Fibroblast of pulmonary artery (primary cell): ENCODE measurements at regions not wholly inside any gene's neighbourhood (a gene's known extent, or its start where the extent isn't known, plus 50 kb on each side); places are given as distances from the start of the nearest gene placed in this dataset.
"Not testable (repeated sequence)": the region's sequence is repeated elsewhere in the genome, so short reads cannot be mapped to it uniquely, and the experiment has no call there.

Experiments used
- DNase-seq: peaks from one replicate; pipeline ENCODE4 v3.0.0-alpha.2; 2010; ENCODE audit warnings: low read depth
- H3K4me3 ChIP-seq: replicated peaks from 2 replicates; pipeline ENCODE4 v1.5.1; 2011; ENCODE audit warnings: low read depth, mild to moderate bottlenecking, control low read depth, low read length, moderate library complexity
- CTCF ChIP-seq: IDR thresholded peaks from 2 replicates; pipeline ENCODE4 v1.5.1; 2011; ENCODE audit warnings: mild to moderate bottlenecking, control low read depth, low read length, inconsistent platforms; ENCODE audit errors: missing control alignments

- no peak for DNase-seq
- H3K4me3 ChIP-seq, result no peak overlapping the region
- TF ChIP-seq CTCF, result no peak
Observed at GRCh38 chr18:39211461-39211860, 1645.9 kb upstream of the CELF4 start.

- TF ChIP-seq CTCF, result no peak
- DNase-seq, result no peak
- H3K4me3 ChIP-seq, result no peak overlapping the region
Observed at GRCh38 chr18:39209173-39209572, 1643.6 kb upstream of the CELF4 start.

- no peak for TF ChIP-seq CTCF
- H3K4me3 ChIP-seq, result no peak overlapping the region
- no peak for DNase-seq
Observed at GRCh38 chr18:39208729-39209128, 1643.1 kb upstream of the CELF4 start.

- no peak for TF ChIP-seq CTCF
- H3K4me3 ChIP-seq, result no peak overlapping the region
- DNase-seq, result no peak
Observed at GRCh38 chr18:39208190-39208589, 1642.6 kb upstream of the CELF4 start.

- not testable (repeated sequence) for H3K4me3 ChIP-seq, DNase-seq
Observed at GRCh38 chr18:39206398-39207103, 1641.0 kb upstream of the CELF4 start.

- no peak for TF ChIP-seq CTCF
- DNase-seq, result no peak
- no peak overlapping the region for H3K4me3 ChIP-seq
Observed at GRCh38 chr18:39205565-39206195, 1640.1 kb upstream of the CELF4 start.

GRCh38 chr18:39200153-39200552 lies 1634.6 kb upstream of the CELF4 start:
- TF ChIP-seq CTCF, result no peak
- no peak overlapping the region for H3K4me3 ChIP-seq
- DNase-seq, result no peak
